Occipital lobe (tissue), 1 donor: ENCODE measurements at regions not wholly inside any gene's neighbourhood (a gene's known extent, or its start where the extent isn't known, plus 50 kb on each side); places are given as distances from the start of the nearest gene placed in this dataset.
"Not testable (repeated sequence)": the region's sequence is repeated elsewhere in the genome, so short reads cannot be mapped to it uniquely, and the experiment has no call there.

Experiments used
- DNase-seq: peaks from one replicate; lab custom pipeline; 2025; lab: John Stamatoyannopoulos, UW

GRCh38 chr22:23460517-23461031 lies 119.5 kb downstream of the IGLL1 start:
- DNase-seq: not testable (repeated sequence)

- not testable (repeated sequence) for DNase-seq
These were observed 120.2 kb downstream of the IGLL1 start for GRCh38 chr22:23459645-23460516.

GRCh38 chr22:23458663-23459541 lies 121.2 kb downstream of the IGLL1 start:
- DNase-seq: no peak

DNA sequence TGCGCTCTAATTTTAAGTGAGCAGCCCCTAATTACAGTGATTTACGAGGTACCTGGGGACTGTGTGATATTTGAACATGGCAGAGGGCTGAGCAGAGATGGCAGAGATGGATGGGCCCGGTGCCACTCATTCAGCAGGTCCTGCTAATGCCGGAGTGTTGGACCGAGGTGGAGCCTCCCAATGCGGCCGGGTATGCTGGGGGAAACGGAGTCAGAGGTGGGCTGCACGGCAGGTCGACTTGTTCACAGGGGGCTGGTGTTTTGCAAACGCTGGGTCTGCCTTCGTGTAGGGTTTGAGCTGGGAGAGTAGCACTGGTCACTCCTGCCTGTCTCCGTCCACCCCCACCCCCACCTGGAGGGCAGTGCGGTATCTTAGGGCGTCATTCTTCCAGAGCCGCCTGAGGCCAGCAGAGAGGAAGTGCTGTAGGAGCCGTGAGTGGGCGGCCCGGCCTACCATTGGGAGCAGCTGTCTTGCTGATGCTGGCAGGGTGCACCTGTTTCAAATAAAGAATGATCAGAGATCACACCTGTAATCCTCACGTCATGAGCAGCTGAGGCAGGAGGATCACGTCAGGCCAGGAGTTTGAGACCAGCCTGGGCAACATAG lies 122.6 kb downstream of the IGLL1 start:
- no peak for DNase-seq

GRCh38 chr22:23456666-23457379 lies 123.3 kb downstream of the IGLL1 start:
- DNase-seq: not testable (repeated sequence)

- DNase-seq: not testable (repeated sequence)
These were observed 125.7 kb downstream of the IGLL1 start for GRCh38 chr22:23454345-23454744.

- no peak for DNase-seq
These were observed 126.8 kb downstream of the IGLL1 start for GRCh38 chr22:23453277-23453676.

GRCh38 chr22:23452231-23453010 lies 127.7 kb downstream of the IGLL1 start:
- no peak for DNase-seq

- not testable (repeated sequence) for DNase-seq
These were observed 128.4 kb downstream of the IGLL1 start for GRCh38 chr22:23451452-23452230.

DNA sequence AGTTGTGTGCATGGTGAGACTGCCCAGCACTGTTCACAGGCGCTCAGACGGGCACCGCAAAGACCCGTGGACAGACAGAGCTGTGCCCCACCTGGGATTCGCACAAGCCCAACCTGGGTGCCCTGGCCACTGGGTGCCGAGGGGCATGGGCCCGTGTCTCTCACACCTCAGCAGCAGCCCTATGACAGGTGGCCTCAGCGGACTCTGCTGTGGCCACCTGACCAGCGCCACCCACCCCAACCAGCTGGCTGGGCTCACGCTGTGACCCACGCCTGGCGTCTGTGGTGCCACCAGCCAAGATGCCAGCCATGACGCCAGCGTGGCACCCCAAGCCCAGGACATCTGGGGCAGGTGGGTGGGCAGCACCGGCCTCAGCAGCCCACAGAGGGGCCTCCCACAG lies 129.3 kb downstream of the IGLL1 start:
- DNase-seq: not testable (repeated sequence)

DNA sequence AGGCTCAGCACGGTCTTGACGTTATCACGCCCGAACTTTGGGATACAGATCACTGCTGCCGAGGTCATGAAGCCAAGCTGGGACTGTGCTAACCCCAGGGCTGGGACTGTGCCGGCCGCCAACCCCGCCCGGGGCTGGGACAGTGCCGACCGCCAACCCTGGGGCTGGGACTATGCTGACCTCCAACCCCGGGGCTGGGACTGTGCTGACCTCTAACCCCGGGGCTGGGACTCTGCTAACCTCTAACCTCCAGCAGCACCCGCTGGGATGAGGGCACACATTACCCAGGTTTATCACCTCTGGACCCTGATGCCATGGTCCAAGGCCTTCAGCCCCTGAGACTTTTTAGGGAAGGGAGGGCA lies 129.7 kb downstream of the IGLL1 start:
- no peak for DNase-seq

DNA sequence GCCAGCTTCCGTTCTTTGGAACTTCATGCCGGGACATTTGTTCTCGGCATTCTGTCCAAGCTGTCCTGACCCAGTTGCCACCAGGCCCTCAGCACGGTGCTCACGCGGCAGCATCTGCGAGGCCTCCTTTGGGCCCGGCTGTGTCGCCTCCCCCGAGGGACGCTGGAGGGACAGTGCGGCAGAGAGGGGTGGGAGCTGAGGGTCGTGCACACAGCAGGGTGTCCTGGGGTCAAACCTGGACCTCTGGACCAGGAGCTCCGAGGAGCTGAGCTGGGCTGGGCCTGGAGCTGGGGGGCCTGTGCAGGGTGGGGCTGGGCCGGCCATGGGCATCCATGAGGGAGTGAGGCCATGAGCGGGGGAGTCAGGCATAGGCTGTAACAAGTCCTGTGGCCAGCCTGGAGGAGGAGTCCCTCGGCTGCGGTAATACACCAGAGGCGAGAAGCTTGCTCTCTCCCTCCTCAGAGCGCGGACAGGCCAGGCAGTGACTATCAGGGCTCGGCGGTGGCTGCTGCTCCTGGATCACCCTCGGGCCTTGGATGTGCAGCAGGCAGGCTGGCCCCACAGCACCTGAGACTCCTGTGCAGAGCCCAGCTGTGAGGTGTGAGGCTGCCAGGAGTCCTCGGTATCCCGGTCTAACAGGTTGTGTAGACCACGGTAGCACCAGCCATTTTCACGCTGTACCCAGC lies 130.2 kb downstream of the IGLL1 start:
- not testable (repeated sequence) for DNase-seq

GRCh38 chr22:23448499-23449288 lies 131.4 kb downstream of the IGLL1 start:
- not testable (repeated sequence) for DNase-seq

DNA sequence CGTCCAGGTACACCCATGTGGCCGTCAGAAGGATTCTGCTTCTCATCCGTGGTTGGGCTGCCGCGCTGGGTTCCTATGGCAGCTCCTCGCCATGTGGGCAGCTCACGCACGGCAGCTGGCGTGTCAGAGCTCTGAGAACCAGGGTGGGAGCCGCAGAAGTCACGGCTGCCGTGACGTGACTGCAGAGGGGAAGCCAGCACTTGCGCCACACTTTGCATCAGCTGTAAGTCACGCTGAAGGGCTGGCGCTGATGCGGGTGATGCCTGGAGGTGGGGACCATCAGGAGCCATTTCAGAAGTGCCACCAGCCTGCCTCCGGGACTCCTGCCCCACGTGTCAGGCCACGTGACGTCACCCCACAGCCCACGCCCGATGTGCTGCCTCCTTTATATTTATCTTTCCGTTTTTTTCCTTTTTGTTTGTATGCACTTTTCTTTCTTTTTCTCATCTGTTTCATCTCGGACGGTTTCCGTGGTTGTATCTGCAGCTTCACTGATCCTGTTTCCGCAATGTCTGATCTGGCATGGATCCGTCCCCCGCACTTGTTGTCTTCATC lies 133.2 kb downstream of the IGLL1 start:
- DNase-seq: no peak

- DNase-seq: not testable (repeated sequence)
These were observed 133.9 kb downstream of the IGLL1 start for GRCh38 chr22:23446194-23446593.

DNA sequence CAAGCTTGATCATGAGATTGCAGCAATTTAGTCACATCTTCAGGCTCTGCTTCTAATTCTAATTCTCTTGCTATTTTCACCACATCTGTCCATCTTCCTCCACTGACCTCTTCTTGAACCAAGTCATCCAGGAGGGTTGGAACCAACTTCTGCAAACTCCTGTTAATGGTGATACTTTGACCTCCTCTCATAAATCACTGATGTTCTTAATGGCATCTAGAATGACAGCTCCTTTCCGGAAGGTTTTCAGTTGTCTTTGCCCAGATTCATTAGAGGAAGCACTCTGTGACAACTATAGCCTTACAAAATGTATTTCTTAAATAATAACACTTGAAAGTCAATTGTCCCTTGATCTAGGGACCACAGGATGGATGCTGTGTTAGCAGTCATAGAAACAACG lies 136.2 kb downstream of the IGLL1 start:
- not testable (repeated sequence) for DNase-seq

DNA sequence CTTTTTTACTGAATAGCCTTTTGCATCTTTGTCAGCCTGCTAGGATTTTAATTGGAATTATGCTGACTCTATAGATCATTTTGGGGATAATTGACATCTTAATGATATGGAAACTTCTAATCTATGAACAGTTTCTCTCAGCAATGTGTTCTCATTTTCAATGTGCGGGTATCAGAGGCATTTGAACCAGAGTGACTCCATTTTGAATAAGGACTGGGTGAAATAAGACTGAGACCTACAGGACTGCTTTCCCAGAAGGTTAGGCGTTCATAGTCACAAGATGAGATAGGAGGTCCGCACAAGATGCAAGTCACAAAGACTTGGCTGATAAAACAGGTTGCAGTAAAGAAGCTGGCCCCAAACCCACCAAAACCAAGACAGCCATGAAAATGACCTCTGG lies 140.5 kb downstream of the IGLL1 start:
- not testable (repeated sequence) for DNase-seq

GRCh38 chr22:23438216-23438615 lies 141.9 kb downstream of the IGLL1 start:
- no peak for DNase-seq
